Kasumi-1 (cell line): ENCODE measurements at regions not wholly inside any gene's neighbourhood (a gene's known extent, or its start where the extent isn't known, plus 50 kb on each side); places are given as distances from the start of the nearest gene placed in this dataset.
"Not testable (repeated sequence)": the region's sequence is repeated elsewhere in the genome, so short reads cannot be mapped to it uniquely, and the experiment has no call there.

Source experiments
- DNase-seq, 2 experiments: peaks; one replicate each; lab custom pipeline; 2025; lab: John Stamatoyannopoulos, UW

- not testable (repeated sequence) for DNase-seq
Measured at GRCh38 chr4:151845551-151845950, 84.7 kb upstream of the GATB start.

- DNase-seq: no peak
Measured at GRCh38 chr4:151842430-151843079, 81.7 kb upstream of the GATB start.

- no peak for DNase-seq
Measured at GRCh38 chr4:151841107-151841506, 80.3 kb upstream of the GATB start.

GRCh38 chr4:151835467-151835866 lies 74.7 kb upstream of the GATB start:
- no peak for DNase-seq

GRCh38 chr4:151833174-151833573 lies 72.4 kb upstream of the GATB start:
- DNase-seq: no peak

GRCh38 chr4:151831526-151831925 lies 70.7 kb upstream of the GATB start:
- no peak for DNase-seq

- DNase-seq: no peak
Measured at GRCh38 chr4:151830168-151830567, 69.4 kb upstream of the GATB start.

- DNase-seq: no peak
Measured at GRCh38 chr4:151829309-151829708, 68.5 kb upstream of the GATB start.

- no peak for DNase-seq
Measured at GRCh38 chr4:151824656-151825055, 63.8 kb upstream of the GATB start.

- no peak for DNase-seq
Measured at GRCh38 chr4:151822331-151822730, 61.5 kb upstream of the GATB start.

GRCh38 chr4:151820004-151820403 lies 59.2 kb upstream of the GATB start:
- DNase-seq: no peak

GRCh38 chr4:151811403-151811802 lies 50.6 kb upstream of the GATB start:
- DNase-seq: no peak
